IMR-90 (cell line): ENCODE measurements at regions not wholly inside any gene's neighbourhood (a gene's known extent, or its start where the extent isn't known, plus 50 kb on each side); places are given as distances from the start of the nearest gene placed in this dataset.

Experiments
- ATAC-seq: fragments of 200-7000 bp; cut with Tn5 transposase; 2 replicates; pipeline ENCODE4 v1.9.1; 2020; ENCODE audit warnings: low read depth, mild to moderate bottlenecking, moderate library complexity
- BruUV-seq: library from RNA; stranded (reverse); fragments of 400-500 nt; replicated peaks from 2 replicates; lab custom pipeline; 2021; lab: Mats Ljungman, UMichigan
- CTCF ChIA-PET: fragments of 300-600 bp; formaldehyde crosslinking; extraction: SDS; loops from one replicate; lab custom pipeline; 2021; ENCODE audit warnings: antibody characterized with exemption; lab: Yijun Ruan, JAX
- POLR2A ChIA-PET: fragments of 300-600 bp; sonication (Branson Sonifier 250); formaldehyde crosslinking; loops from one replicate; lab custom pipeline; 2022; ENCODE audit warnings: antibody characterized with exemption; ENCODE audit not compliant: unreplicated experiment; lab: Charles Lee
- DNase-seq: peaks from one replicate; pipeline ENCODE4 v3.0.0; 2013
- H2AFZ ChIP-seq: replicated peaks from 2 replicates; pipeline ENCODE3; 2013; ENCODE audit warnings: low read length, mild to moderate bottlenecking; ENCODE audit not compliant: poor library complexity
- H2AK5ac ChIP-seq: 2 replicates; pipeline ENCODE4 v1.6.1; 2013; ENCODE audit warnings: low read depth, low read length, inconsistent platforms
- H2AK9ac ChIP-seq: replicated peaks from 2 replicates; pipeline ENCODE3; 2013; ENCODE audit warnings: mild to moderate bottlenecking, low read depth, low read length, moderate library complexity; ENCODE audit not compliant: poor library complexity
- H2BK120ac ChIP-seq: 2 replicates; pipeline ENCODE4 v1.6.1; 2013; ENCODE audit warnings: low read depth, low read length, inconsistent platforms
- H2BK15ac ChIP-seq: 3 replicates; pipeline ENCODE4 v1.6.1; 2013; ENCODE audit warnings: low read depth, low read length, inconsistent platforms
- H2BK20ac ChIP-seq: 2 replicates; pipeline ENCODE4 v1.6.1; 2013; ENCODE audit warnings: low read depth, mild to moderate bottlenecking, inconsistent platforms, low read length, moderate library complexity
- H2BK5ac ChIP-seq: 2 replicates; pipeline ENCODE4 v1.6.1; 2013; ENCODE audit warnings: mild to moderate bottlenecking, low read depth, low read length, inconsistent platforms; ENCODE audit not compliant: poor library complexity, severe bottlenecking
- H3K14ac ChIP-seq: replicated peaks from 2 replicates; pipeline ENCODE4 v1.6.1; 2013; ENCODE audit warnings: low read depth, low read length, inconsistent platforms
- H3K18ac ChIP-seq: 2 replicates; pipeline ENCODE4 v1.6.1; 2013; ENCODE audit warnings: low read depth, low read length, control low read depth
- H3K23ac ChIP-seq: 2 replicates; pipeline ENCODE4 v1.6.1; 2013; ENCODE audit warnings: low read depth, low read length, inconsistent platforms
- H3K27ac ChIP-seq: 2 replicates; pipeline ENCODE4 v1.5.1; 2013; ENCODE audit warnings: mild to moderate bottlenecking, control low read depth, low read length; ENCODE audit not compliant: insufficient read depth
- H3K27me3 ChIP-seq: 2 replicates; pipeline ENCODE4 v1.6.1; 2013; ENCODE audit warnings: low read length; ENCODE audit not compliant: control insufficient read depth, insufficient read depth
- H3K36me3 ChIP-seq: 2 replicates; pipeline ENCODE4 v1.6.1; 2013; ENCODE audit warnings: low read length, mixed read lengths; ENCODE audit not compliant: control insufficient read depth, insufficient read depth
- H3K4ac ChIP-seq: 2 replicates; pipeline ENCODE4 v1.6.1; 2013; ENCODE audit warnings: low read depth, low read length, inconsistent platforms
- H3K4me1 ChIP-seq: 2 replicates; pipeline ENCODE4 v1.6.1; 2013; ENCODE audit warnings: low read length, mixed read lengths; ENCODE audit not compliant: control insufficient read depth, insufficient read depth
- H3K4me2 ChIP-seq: 2 replicates; pipeline ENCODE4 v1.6.1; 2013; ENCODE audit warnings: low read depth, mild to moderate bottlenecking, control low read depth, low read length, moderate library complexity
- H3K4me3 ChIP-seq: 2 replicates; pipeline ENCODE4 v1.5.1; 2013; ENCODE audit warnings: low read depth, mild to moderate bottlenecking, control low read depth, low read length, moderate library complexity; ENCODE audit not compliant: insufficient read depth
- H3K56ac ChIP-seq: 2 replicates; pipeline ENCODE4 v1.6.1; 2013; ENCODE audit warnings: low read length, inconsistent platforms; ENCODE audit not compliant: insufficient read depth; ENCODE audit errors: extremely low read depth
- H3K79me1 ChIP-seq, 2 experiments: 2 replicates each; pipeline ENCODE4 v1.6.1; 2013; ENCODE audit warnings: low read length in 2 of 2, inconsistent platforms in 1 of 2, low read depth in 1 of 2
- H3K9ac ChIP-seq: 2 replicates; pipeline ENCODE4 v1.6.1; 2013; ENCODE audit warnings: low read depth, low read length, control low read depth
- H3K9me1 ChIP-seq: 2 replicates; pipeline ENCODE4 v1.6.1; 2013; ENCODE audit warnings: low read length, inconsistent platforms; ENCODE audit not compliant: insufficient read depth
- H3K9me3 ChIP-seq: 2 replicates; pipeline ENCODE4 v1.6.1; 2013; ENCODE audit warnings: low read length; ENCODE audit not compliant: control insufficient read depth, insufficient read depth
- H4K20me1 ChIP-seq: 2 replicates; pipeline ENCODE4 v1.6.1; 2013; ENCODE audit warnings: low read length, inconsistent platforms; ENCODE audit not compliant: insufficient read depth
- H4K5ac ChIP-seq: 2 replicates; pipeline ENCODE4 v1.6.1; 2013; ENCODE audit warnings: mild to moderate bottlenecking, low read depth, low read length, control low read depth
- H4K8ac ChIP-seq, 2 experiments: 2 replicates each; pipeline ENCODE4 v1.6.1; 2013; ENCODE audit warnings: low read depth in 2 of 2, low read length in 2 of 2, control low read depth in 1 of 2, inconsistent platforms in 1 of 2
- H4K91ac ChIP-seq: 2 replicates; pipeline ENCODE4 v1.6.1; 2013; ENCODE audit warnings: low read depth, low read length, inconsistent platforms; ENCODE audit not compliant: insufficient read depth
- BHLHE40 ChIP-seq: fragments of 150-350 bp; IDR thresholded peaks from 2 replicates; pipeline ENCODE4 v1.6.1; 2016; ENCODE audit warnings: mild to moderate bottlenecking, low read depth, low read length
- CEBPB ChIP-seq: IDR thresholded peaks from 2 replicates; pipeline ENCODE4 v1.6.1; 2012; ENCODE audit warnings: low read depth, low read length, improper control_type of control experiment
- CHD1 ChIP-seq: IDR thresholded peaks from 2 replicates; pipeline ENCODE4 v1.6.1; 2012; ENCODE audit warnings: low read depth, low read length, improper control_type of control experiment
- FOS ChIP-seq: fragments of 150-350 bp; IDR thresholded peaks from 2 replicates; pipeline ENCODE4 v1.6.1; 2016; ENCODE audit warnings: low read depth, low read length
- MAFK ChIP-seq: IDR thresholded peaks from 2 replicates; pipeline ENCODE4 v1.6.1; 2012; ENCODE audit warnings: low read depth, low read length, improper control_type of control experiment
- MAZ ChIP-seq: IDR thresholded peaks from 2 replicates; pipeline ENCODE4 v1.6.1; 2012; ENCODE audit warnings: low read depth, mild to moderate bottlenecking, low read length, improper control_type of control experiment, moderate library complexity, borderline replicate concordance
- MXI1 ChIP-seq: IDR thresholded peaks from 2 replicates; pipeline ENCODE4 v1.6.1; 2012; ENCODE audit warnings: low read depth, mild to moderate bottlenecking, low read length, moderate library complexity, borderline replicate concordance
- NFE2L2 ChIP-seq: fragments of 150-350 bp; IDR thresholded peaks from 2 replicates; pipeline ENCODE4 v1.6.1; 2016; ENCODE audit warnings: low read depth, mild to moderate bottlenecking, low read length
- POLR2A ChIP-seq: IDR thresholded peaks from 2 replicates; pipeline ENCODE4 v1.6.1; 2012; ENCODE audit warnings: mild to moderate bottlenecking, low read depth, low read length
- RAD21 ChIP-seq: IDR thresholded peaks from 2 replicates; pipeline ENCODE4 v1.6.1; 2012; ENCODE audit warnings: low read length, improper control_type of control experiment
- RCOR1 ChIP-seq: IDR thresholded peaks from 2 replicates; pipeline ENCODE4 v1.6.1; 2012; ENCODE audit warnings: mild to moderate bottlenecking, low read length, improper control_type of control experiment; ENCODE audit not compliant: insufficient replicate concordance
- RFX5 ChIP-seq: IDR thresholded peaks from 2 replicates; pipeline ENCODE4 v1.8.0; 2012; ENCODE audit warnings: low read depth, mild to moderate bottlenecking, low read length, moderate library complexity
- SMC3 ChIP-seq: fragments of 150-350 bp; IDR thresholded peaks from 2 replicates; pipeline ENCODE4 v1.6.1; 2016; ENCODE audit warnings: low read depth, mild to moderate bottlenecking, antibody characterized with exemption, low read length, moderate library complexity
- WGBS, 2 experiments: methylation state at CpG; one replicate each; pipeline versions ENCODE4 v1.1.5 to v1.1.7; 2013; ENCODE audit warnings: missing lambda C conversion rate in 2 of 2; ENCODE audit not compliant: insufficient read length in 1 of 2; ENCODE audit errors: extremely low coverage in 2 of 2; 5-methylcytosine and 5-hydroxymethylcytosine counted together
- dilution Hi-C: fragments of 300-500 bp; cut with HindIII; formaldehyde crosslinking; loops from one replicate; pipeline ENCODE4 v1.14.3; 2018; ENCODE audit warnings: low sequenced_read_pairs; ENCODE audit not compliant: unreplicated experiment
- in situ Hi-C: fragments of 300-500 bp; cut with MboI; formaldehyde crosslinking; loops from 3 replicates; pipeline ENCODE4 v1.14.3; 2019; ENCODE audit warnings: low sequenced_read_pairs, inconsistent platforms, mixed read lengths
- intact Hi-C: fragments of 100-400 bp; cut with micrococcal nuclease; formaldehyde crosslinking; loops from 2 replicates; pipeline ENCODE4 v1.10.0; 2022
- TF ChIP-seq, protein P1 (sequence below): conservative IDR thresholded peaks from 2 replicates; pipeline ENCODE4 v1.5.1; 2012; ENCODE audit warnings: mild to moderate bottlenecking, low read depth, low read length, improper control_type of control experiment
- TF ChIP-seq, protein P2 (sequence below): fragments of 150-350 bp; IDR thresholded peaks from 2 replicates; pipeline ENCODE4 v1.6.1; 2017; ENCODE audit warnings: mild to moderate bottlenecking, antibody characterized with exemption, low read length, low read depth
- TF ChIP-seq, protein P3 (sequence below): fragments of 150-350 bp; IDR thresholded peaks from 2 replicates; pipeline ENCODE4 v1.6.1; 2016; ENCODE audit warnings: low read depth, mild to moderate bottlenecking, low read length, moderate library complexity, borderline replicate concordance

DNA sequence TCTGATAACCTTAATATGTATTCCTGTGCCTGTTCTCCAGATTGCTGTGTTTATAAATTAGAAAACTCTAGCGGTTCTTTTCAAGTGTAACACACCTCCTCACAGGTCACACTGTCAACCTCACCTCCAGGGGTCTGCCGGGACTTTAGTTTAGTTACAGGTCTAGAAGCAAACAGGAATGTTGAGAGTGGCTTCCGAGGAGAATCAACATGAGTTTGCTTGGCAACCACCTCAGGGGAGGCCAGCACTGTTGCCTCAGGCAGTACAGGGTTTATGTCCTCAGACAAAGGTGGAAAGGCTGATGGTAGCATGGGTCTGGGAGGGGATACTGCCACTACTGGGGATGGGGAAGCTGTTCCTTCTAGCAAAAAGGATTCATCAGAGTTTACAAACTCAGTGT is 438.0 kb downstream of the DTHD1 start:
- Histone ChIP-seq H4K8ac (no peak overlapping the region), H3K4me2 (no peak overlapping the region), H2AK5ac (no peak overlapping the region), H3K36me3 (no peaks in the 10 kb centered on the region), H3K14ac (no peak overlapping the region), H4K5ac (no peak overlapping the region), H3K9me1 (no peaks in the 10 kb centered on the region), H4K20me1 (no peaks in the 10 kb centered on the region), H2BK5ac (no peak overlapping the region), H3K4me1 (no peaks in the 10 kb centered on the region), H2BK120ac (no peak overlapping the region), H3K27ac (no peak overlapping the region), H4K91ac (no peak overlapping the region), H2BK20ac (no peak overlapping the region), H3K9ac (no peak overlapping the region), H2BK15ac (no peak overlapping the region), H3K23ac (no peak overlapping the region), H3K9me3 (0 out of 2 replicates have a peak, but pooled peaks cover 4% of the 10 kb centered on the region), H2AK9ac (no peak overlapping the region), H3K27me3 (no peaks in the 10 kb centered on the region), H2AFZ (no peak overlapping the region), H3K56ac (no peak overlapping the region), H3K79me1 (no peaks in the 10 kb centered on the region), H3K4me3 (no peak overlapping the region), H3K18ac (no peak overlapping the region), H3K4ac (no peak overlapping the region)
- in situ Hi-C loops = no loop called here
- BruUV-seq = no TSS peak
- ChIA-PET POLR2A (no interaction called here), CTCF (no interaction called here)
- no peak for ATAC-seq
- intact Hi-C loops = no loop called here
- no peak for DNase-seq
- dilution Hi-C loops = no loop called here
- TF ChIP-seq, protein P1, sequence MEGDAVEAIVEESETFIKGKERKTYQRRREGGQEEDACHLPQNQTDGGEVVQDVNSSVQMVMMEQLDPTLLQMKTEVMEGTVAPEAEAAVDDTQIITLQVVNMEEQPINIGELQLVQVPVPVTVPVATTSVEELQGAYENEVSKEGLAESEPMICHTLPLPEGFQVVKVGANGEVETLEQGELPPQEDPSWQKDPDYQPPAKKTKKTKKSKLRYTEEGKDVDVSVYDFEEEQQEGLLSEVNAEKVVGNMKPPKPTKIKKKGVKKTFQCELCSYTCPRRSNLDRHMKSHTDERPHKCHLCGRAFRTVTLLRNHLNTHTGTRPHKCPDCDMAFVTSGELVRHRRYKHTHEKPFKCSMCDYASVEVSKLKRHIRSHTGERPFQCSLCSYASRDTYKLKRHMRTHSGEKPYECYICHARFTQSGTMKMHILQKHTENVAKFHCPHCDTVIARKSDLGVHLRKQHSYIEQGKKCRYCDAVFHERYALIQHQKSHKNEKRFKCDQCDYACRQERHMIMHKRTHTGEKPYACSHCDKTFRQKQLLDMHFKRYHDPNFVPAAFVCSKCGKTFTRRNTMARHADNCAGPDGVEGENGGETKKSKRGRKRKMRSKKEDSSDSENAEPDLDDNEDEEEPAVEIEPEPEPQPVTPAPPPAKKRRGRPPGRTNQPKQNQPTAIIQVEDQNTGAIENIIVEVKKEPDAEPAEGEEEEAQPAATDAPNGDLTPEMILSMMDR = no peak
- TF ChIP-seq NFE2L2 (no peak), RFX5 (no peak), CEBPB (no peak), CHD1 (no peak), MAFK (no peak), FOS (no peak), RCOR1 (no peak), MAZ (no peak), POLR2A (no peak), SMC3 (no peak), RAD21 (no peak), MXI1 (no peak), BHLHE40 (no peak)
- TF ChIP-seq, protein P2, sequence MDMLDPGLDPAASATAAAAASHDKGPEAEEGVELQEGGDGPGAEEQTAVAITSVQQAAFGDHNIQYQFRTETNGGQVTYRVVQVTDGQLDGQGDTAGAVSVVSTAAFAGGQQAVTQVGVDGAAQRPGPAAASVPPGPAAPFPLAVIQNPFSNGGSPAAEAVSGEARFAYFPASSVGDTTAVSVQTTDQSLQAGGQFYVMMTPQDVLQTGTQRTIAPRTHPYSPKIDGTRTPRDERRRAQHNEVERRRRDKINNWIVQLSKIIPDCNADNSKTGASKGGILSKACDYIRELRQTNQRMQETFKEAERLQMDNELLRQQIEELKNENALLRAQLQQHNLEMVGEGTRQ = no peak
- TF ChIP-seq, protein P3, sequence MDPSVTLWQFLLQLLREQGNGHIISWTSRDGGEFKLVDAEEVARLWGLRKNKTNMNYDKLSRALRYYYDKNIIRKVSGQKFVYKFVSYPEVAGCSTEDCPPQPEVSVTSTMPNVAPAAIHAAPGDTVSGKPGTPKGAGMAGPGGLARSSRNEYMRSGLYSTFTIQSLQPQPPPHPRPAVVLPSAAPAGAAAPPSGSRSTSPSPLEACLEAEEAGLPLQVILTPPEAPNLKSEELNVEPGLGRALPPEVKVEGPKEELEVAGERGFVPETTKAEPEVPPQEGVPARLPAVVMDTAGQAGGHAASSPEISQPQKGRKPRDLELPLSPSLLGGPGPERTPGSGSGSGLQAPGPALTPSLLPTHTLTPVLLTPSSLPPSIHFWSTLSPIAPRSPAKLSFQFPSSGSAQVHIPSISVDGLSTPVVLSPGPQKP = no peak
- 60% methylated on average over 1 of the region's 3 CpGs; no CpG with 5 or more reads in 1 of the 2 experiments for WGBS, 2 experiments
